Uterus (tissue), 2 donors: ENCODE measurements at regions not wholly inside any gene's neighbourhood (a gene's known extent, or its start where the extent isn't known, plus 50 kb on each side); places are given as distances from the start of the nearest gene placed in this dataset.

Experiments
- POLR2A ChIP-seq, 2 donors: fragments of 450-650 bp; IDR thresholded peaks; one replicate each; pipeline ENCODE4 v1.6.1; 2016; ENCODE audit warnings: antibody characterized with exemption in 2 of 2, mild to moderate bottlenecking in 1 of 2, moderate library complexity in 1 of 2
- TF ChIP-seq, protein P1 (sequence below), 4 experiments: fragments of 200-600 bp in 2 of 4; fragments of 450-650 bp in 2 of 4; sonication (generic) in 2 of 4; IDR thresholded peaks; one replicate each; pipeline ENCODE4 v1.5.1; 2016 to 2019; ENCODE audit warnings: antibody characterized with exemption in 4 of 4, mild to moderate bottlenecking in 2 of 4, moderate library complexity in 1 of 4

DNA sequence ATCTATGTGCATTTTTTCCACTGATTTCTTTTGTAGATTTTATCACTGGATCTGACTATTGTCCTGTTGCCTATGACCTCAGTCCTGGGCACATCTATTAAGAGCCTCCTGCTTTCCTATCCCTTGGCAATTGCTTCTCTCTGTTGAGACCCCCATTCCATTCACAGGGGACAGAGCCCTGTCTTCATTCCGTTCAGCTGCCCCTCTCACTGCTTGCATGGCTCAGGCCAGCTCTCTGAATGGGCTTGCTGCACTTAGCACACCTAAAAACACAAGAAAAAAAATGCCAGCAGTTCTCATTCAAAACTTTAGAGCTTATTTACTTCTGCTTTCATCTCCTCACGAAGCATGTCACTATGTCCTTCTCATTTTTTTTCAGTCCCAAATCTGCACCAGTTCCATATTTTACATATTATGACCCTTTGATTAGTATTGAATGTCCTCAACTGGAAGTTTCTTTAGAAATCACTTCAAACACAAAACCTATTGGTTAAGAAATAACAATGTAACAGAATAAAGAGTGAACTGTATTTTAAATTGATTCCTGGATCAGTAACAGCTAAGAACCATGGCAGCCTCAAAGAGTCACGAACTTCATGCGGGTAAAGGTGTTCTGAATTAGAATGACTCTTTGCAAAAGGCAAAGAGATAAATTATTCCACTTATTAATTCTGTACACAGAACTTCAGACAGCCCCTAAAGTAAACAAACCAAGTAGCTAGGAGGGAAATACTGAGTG is 616.5 kb downstream of the C6orf118 start:
- TF ChIP-seq, protein P1, sequence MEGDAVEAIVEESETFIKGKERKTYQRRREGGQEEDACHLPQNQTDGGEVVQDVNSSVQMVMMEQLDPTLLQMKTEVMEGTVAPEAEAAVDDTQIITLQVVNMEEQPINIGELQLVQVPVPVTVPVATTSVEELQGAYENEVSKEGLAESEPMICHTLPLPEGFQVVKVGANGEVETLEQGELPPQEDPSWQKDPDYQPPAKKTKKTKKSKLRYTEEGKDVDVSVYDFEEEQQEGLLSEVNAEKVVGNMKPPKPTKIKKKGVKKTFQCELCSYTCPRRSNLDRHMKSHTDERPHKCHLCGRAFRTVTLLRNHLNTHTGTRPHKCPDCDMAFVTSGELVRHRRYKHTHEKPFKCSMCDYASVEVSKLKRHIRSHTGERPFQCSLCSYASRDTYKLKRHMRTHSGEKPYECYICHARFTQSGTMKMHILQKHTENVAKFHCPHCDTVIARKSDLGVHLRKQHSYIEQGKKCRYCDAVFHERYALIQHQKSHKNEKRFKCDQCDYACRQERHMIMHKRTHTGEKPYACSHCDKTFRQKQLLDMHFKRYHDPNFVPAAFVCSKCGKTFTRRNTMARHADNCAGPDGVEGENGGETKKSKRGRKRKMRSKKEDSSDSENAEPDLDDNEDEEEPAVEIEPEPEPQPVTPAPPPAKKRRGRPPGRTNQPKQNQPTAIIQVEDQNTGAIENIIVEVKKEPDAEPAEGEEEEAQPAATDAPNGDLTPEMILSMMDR (IDR thresholded peaks at IDR 0.05), result no peak
- no peak for TF ChIP-seq POLR2A (IDR thresholded peaks at IDR 0.05)
